Fibroblast of lung (primary cell): ENCODE measurements at regions not wholly inside any gene's neighbourhood (a gene's known extent, or its start where the extent isn't known, plus 50 kb on each side); places are given as distances from the start of the nearest gene placed in this dataset.

Experiments used
- CTCF ChIP-seq, 2 donors: IDR thresholded peaks in 1 of 2; conservative IDR thresholded peaks in 1 of 2; 1 replicate in 1 of 2; 2 replicates in 1 of 2; pipeline ENCODE4 v1.5.1; 2011 to 2012; ENCODE audit warnings: low read length in 2 of 2, control low read depth in 1 of 2, inconsistent platforms in 1 of 2, low read depth in 1 of 2, mild to moderate bottlenecking in 1 of 2
- EZH2 ChIP-seq: IDR thresholded peaks from 2 replicates; pipeline ENCODE4 v1.5.1; 2012; ENCODE audit warnings: low read length, control low read depth, mild to moderate bottlenecking; ENCODE audit errors: missing control alignments

DNA sequence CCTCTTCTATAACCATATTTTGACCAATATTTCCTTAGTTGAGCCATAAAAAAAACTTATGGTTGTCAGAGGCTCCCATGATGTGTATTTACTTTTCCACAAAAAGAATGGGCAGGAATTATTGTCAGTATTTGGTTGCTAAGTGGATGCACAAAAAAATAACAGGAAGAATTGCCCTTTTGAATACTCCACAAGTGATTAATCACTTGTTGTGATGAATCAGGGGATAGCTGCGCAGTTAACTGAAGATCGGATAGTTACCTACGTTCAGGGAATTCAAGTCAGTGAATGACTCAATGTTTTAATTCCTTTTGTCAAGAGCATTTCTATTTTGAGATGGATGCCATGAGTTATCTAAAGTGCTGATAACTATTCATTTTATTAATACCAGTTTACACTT is 785.2 kb upstream of the B3GALT2 start:
- TF ChIP-seq CTCF (conservative IDR thresholded peaks at IDR 0.05 in 1 of 2, IDR thresholded peaks at IDR 0.05 in 1 of 2; ENCODE audit: low read depth in 1 of 2, low read length in 2 of 2) (no peak), EZH2 (no peak)
